DOHH2 (cell line): ENCODE measurements at regions not wholly inside any gene's neighbourhood (a gene's known extent, or its start where the extent isn't known, plus 50 kb on each side); places are given as distances from the start of the nearest gene placed in this dataset.

ENCODE experiments used
- H3F3A ChIP-seq: fragments of 200-600 bp; sonication (generic), shearing (Covaris generic); 2 replicates; pipeline ENCODE4 v1.6.0; 2016; ENCODE audit warnings: antibody characterized with exemption, mild to moderate bottlenecking; ENCODE audit not compliant: control insufficient read depth, insufficient read depth
- H3K27ac ChIP-seq: fragments of 200-600 bp; sonication (generic); 2 replicates; pipeline ENCODE4 v1.5.1; 2014; ENCODE audit warnings: low read depth, mild to moderate bottlenecking, low read length, moderate library complexity
- H3K27me3 ChIP-seq: fragments of 200-600 bp; sonication (generic); 2 replicates; pipeline ENCODE4 v1.6.1; 2014; ENCODE audit warnings: mild to moderate bottlenecking, low read length, mixed read lengths; ENCODE audit not compliant: control insufficient read depth
- H3K36me3 ChIP-seq: fragments of 200-600 bp; sonication (generic); 2 replicates; pipeline ENCODE4 v1.6.1; 2014; ENCODE audit warnings: mild to moderate bottlenecking, low read length, moderate library complexity, mixed read lengths; ENCODE audit not compliant: control insufficient read depth
- H3K4me1 ChIP-seq: fragments of 200-600 bp; sonication (generic); 2 replicates; pipeline ENCODE4 v1.6.1; 2014; ENCODE audit warnings: mild to moderate bottlenecking, low read length, mixed read lengths; ENCODE audit not compliant: control insufficient read depth
- H3K4me2 ChIP-seq: fragments of 200-600 bp; sonication (generic); 2 replicates; pipeline ENCODE4 v1.6.0; 2014; ENCODE audit warnings: mild to moderate bottlenecking, low read length, moderate library complexity
- H3K4me3 ChIP-seq: fragments of 200-600 bp; sonication (generic); 2 replicates; pipeline ENCODE4 v1.5.1; 2014; ENCODE audit warnings: mild to moderate bottlenecking, low read length, mixed read lengths
- H3K79me2 ChIP-seq: fragments of 200-600 bp; sonication (generic); 2 replicates; pipeline ENCODE4 v1.6.1; 2014; ENCODE audit warnings: mild to moderate bottlenecking, low read length, mixed read lengths; ENCODE audit not compliant: control insufficient read depth
- H3K9me2 ChIP-seq: fragments of 200-600 bp; sonication (generic); replicated peaks from 2 replicates; pipeline ENCODE4 v1.6.1; 2014; ENCODE audit warnings: mild to moderate bottlenecking, low read length, mixed read lengths; ENCODE audit not compliant: control insufficient read depth
- H3K9me3 ChIP-seq: fragments of 200-600 bp; sonication (generic); 2 replicates; pipeline ENCODE4 v1.6.1; 2014; ENCODE audit warnings: antibody characterized with exemption, low read length, mixed read lengths; ENCODE audit not compliant: control insufficient read depth, insufficient read depth
- H4K20me1 ChIP-seq: fragments of 200-600 bp; sonication (generic); 2 replicates; pipeline ENCODE4 v1.6.0; 2014; ENCODE audit warnings: low read depth, mild to moderate bottlenecking, antibody characterized with exemption, low read length, moderate library complexity; ENCODE audit not compliant: control insufficient read depth, insufficient read depth
- CTCF ChIP-seq: fragments of 200-600 bp; sonication (generic); IDR thresholded peaks from one replicate; pipeline ENCODE4 v1.5.1; 2014; ENCODE audit warnings: antibody characterized with exemption, mild to moderate bottlenecking, low read depth, low read length; ENCODE audit not compliant: poor library complexity, severe bottlenecking
- EZH2phosphoT487 ChIP-seq: fragments of 200-600 bp; sonication (generic); IDR thresholded peaks from 2 replicates; pipeline ENCODE4 v1.6.1; 2017; ENCODE audit warnings: borderline replicate concordance, mild to moderate bottlenecking, antibody characterized with exemption, low read length, moderate library complexity, mixed read lengths

GRCh38 chr10:78307576-78307975 is 273.9 kb downstream of the RPS24 start:
- Histone ChIP-seq H3K4me3 (no peak overlapping the region), H3K4me1 (peaks cover 11% of the 10 kb centered on the region), H3K36me3 (no peaks in the 10 kb centered on the region), H3K4me2 (no peak overlapping the region), H3K27ac (no peak overlapping the region), H3K9me3 (no peaks in the 10 kb centered on the region), H3F3A (no peaks in the 10 kb centered on the region), H3K79me2 (no peaks in the 10 kb centered on the region), H3K9me2 (no peaks in the 10 kb centered on the region), H4K20me1 (no peaks in the 10 kb centered on the region), H3K27me3 (peaks cover 38% of the 10 kb centered on the region)
- TF ChIP-seq EZH2phosphoT487 (no peak), CTCF (no peak)

- Histone ChIP-seq H3K27me3 (peaks cover 38% of the 10 kb centered on the region), H3K79me2 (no peaks in the 10 kb centered on the region), H3K4me2 (no peak overlapping the region), H3K4me1 (no peaks in the 10 kb centered on the region), H3K36me3 (no peaks in the 10 kb centered on the region), H3K9me3 (no peaks in the 10 kb centered on the region), H4K20me1 (no peaks in the 10 kb centered on the region), H3K4me3 (no peak overlapping the region), H3F3A (no peaks in the 10 kb centered on the region), H3K27ac (no peak overlapping the region), H3K9me2 (no peaks in the 10 kb centered on the region)
- TF ChIP-seq EZH2phosphoT487 (no peak), CTCF (no peak)
These were observed 276.0 kb downstream of the RPS24 start for GRCh38 chr10:78309536-78310237.

- H3K36me3 ChIP-seq: no peaks in the 10 kb centered on the region
- H3K27me3 ChIP-seq: peaks cover 30% of the 10 kb centered on the region
- no peaks in the 10 kb centered on the region for H3K9me2 ChIP-seq
- no peaks in the 10 kb centered on the region for H3K4me1 ChIP-seq
- no peak overlapping the region for H3K4me2 ChIP-seq
- no peaks in the 10 kb centered on the region for H4K20me1 ChIP-seq
- H3F3A ChIP-seq: no peaks in the 10 kb centered on the region
- TF ChIP-seq EZH2phosphoT487: no peak
- no peak for TF ChIP-seq CTCF
- H3K4me3 ChIP-seq: no peak overlapping the region
- no peaks in the 10 kb centered on the region for H3K79me2 ChIP-seq
- no peaks in the 10 kb centered on the region for H3K9me3 ChIP-seq
- H3K27ac ChIP-seq: no peak overlapping the region
These were observed 276.9 kb downstream of the RPS24 start for GRCh38 chr10:78310481-78311080.
